ENCODE measurements at regions not wholly inside any gene's neighbourhood (a gene's known extent, or its start where the extent isn't known, plus 50 kb on each side); places are given as distances from the start of the nearest gene placed in this dataset.
"Not testable (repeated sequence)": the region's sequence is repeated elsewhere in the genome, so short reads cannot be mapped to it uniquely, and the experiment has no call there.

DNA sequence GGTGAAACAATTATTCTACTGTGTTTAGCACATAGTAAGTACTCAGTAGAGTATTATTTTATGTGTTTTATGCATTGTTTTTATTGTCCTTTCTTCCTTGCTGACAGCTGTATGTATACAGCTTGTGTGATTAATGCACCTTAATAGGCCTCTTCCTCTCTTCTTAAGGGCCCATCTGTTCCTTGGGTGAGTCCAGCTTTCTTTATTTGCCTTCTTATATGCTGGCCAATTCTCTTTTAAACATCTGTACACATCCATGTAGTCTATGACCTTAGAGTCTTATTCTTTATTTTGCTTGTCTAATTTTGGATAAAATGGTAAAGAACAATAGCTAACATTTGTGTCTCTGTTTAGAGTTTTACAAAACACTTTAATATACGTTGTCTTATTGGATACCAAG, 333.7 kb upstream of the MEIS1 start:
- no peak overlapping the region for H3K4me3 Mint-ChIP-seq
- no peak for TF ChIP-seq CTCF (IDR thresholded peaks at IDR 0.05; ENCODE audit: unreplicated experiment in 3 of 3)
- H3K27me3 Mint-ChIP-seq (ENCODE audit: low read depth): no peaks in the 10 kb centered on the region
- no peaks in the 10 kb centered on the region for H3K9me3 Mint-ChIP-seq
- no peaks in the 10 kb centered on the region for H3K36me3 Mint-ChIP-seq (ENCODE audit: low read depth)
- peaks cover 24% of the 10 kb centered on the region for H3K4me1 Mint-ChIP-seq
- peak overlapping the region in 1 of 3 experiments; percentile 9 for H3K27ac Mint-ChIP-seq

DNA sequence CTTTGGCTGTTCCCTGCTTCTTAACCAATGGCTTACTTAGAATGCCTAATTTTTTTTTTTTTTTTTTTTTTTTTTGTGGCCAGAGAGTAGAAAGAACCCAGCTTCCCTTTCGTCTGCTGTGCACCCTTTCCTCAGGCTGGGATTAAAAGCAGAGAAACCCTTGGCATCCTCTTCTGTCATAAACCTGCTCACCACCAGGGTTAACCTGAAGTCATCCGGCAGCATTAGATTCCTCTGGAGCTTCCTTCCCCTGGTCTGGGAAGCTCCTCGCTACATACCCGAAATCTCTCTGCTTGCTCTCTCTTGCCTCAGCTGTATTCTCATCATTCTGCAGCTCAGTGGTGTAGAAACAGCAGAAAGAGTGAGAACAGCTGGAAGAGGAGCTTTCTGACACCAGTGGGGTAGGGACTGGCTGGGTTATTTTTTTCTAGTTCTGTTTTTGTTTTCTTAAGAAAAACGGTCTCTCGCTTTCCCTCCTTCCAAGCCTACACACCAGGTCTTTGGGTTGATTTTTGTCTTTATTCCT, 339.0 kb upstream of the MEIS1 start:
- Mint-ChIP-seq H3K36me3 (ENCODE audit: low read depth) (no peaks in the 10 kb centered on the region), H3K4me1 (peaks cover 5% of the 10 kb centered on the region), H3K27ac (peak overlapping the region in 1 of 3 experiments; percentile 7), H3K4me3 (no peak overlapping the region), H3K9me3 (peaks cover 5% of the 10 kb centered on the region), H3K27me3 (ENCODE audit: low read depth) (no peaks in the 10 kb centered on the region)
- peak in 2 of 3 experiments; percentile 20 to 32 for TF ChIP-seq CTCF (IDR thresholded peaks at IDR 0.05; ENCODE audit: unreplicated experiment in 3 of 3)

- H3K4me1 Mint-ChIP-seq; H3K36me3 Mint-ChIP-seq (ENCODE audit: low read depth); H3K27me3 Mint-ChIP-seq (ENCODE audit: low read depth); H3K27ac Mint-ChIP-seq; H3K4me3 Mint-ChIP-seq: not testable (repeated sequence)
- H3K9me3 Mint-ChIP-seq: peaks cover 13% of the 10 kb centered on the region
Measured at GRCh38 chr2:66094689-66095088, 340.2 kb upstream of the MEIS1 start.

GRCh38 chr2:66093371-66093770, 341.6 kb upstream of the MEIS1 start:
- no peak for TF ChIP-seq CTCF (IDR thresholded peaks at IDR 0.05; ENCODE audit: unreplicated experiment in 3 of 3)
- Mint-ChIP-seq H3K36me3 (ENCODE audit: low read depth) (no peaks in the 10 kb centered on the region), H3K27ac (no peak overlapping the region), H3K4me3 (no peak overlapping the region), H3K9me3 (peaks cover 24% of the 10 kb centered on the region), H3K4me1 (peaks cover 5% of the 10 kb centered on the region), H3K27me3 (ENCODE audit: low read depth) (no peaks in the 10 kb centered on the region)

GRCh38 chr2:66084948-66085590, 349.9 kb upstream of the MEIS1 start:
- Mint-ChIP-seq H3K27me3 (ENCODE audit: low read depth) (peaks cover 8% of the 10 kb centered on the region), H3K27ac (no peak overlapping the region), H3K4me3 (no peak overlapping the region), H3K9me3 (peaks cover 37% of the 10 kb centered on the region), H3K4me1 (peaks cover 2% of the 10 kb centered on the region), H3K36me3 (ENCODE audit: low read depth) (no peaks in the 10 kb centered on the region)
- TF ChIP-seq CTCF (IDR thresholded peaks at IDR 0.05; ENCODE audit: unreplicated experiment in 3 of 3): no peak

- TF ChIP-seq CTCF (IDR thresholded peaks at IDR 0.05; ENCODE audit: unreplicated experiment in 3 of 3): no peak
- no peaks in the 10 kb centered on the region for H3K36me3 Mint-ChIP-seq (ENCODE audit: low read depth)
- H3K4me3 Mint-ChIP-seq: no peak overlapping the region
- H3K27me3 Mint-ChIP-seq (ENCODE audit: low read depth): peaks cover 18% of the 10 kb centered on the region
- no peak overlapping the region for H3K27ac Mint-ChIP-seq
- peaks cover 14% of the 10 kb centered on the region for H3K9me3 Mint-ChIP-seq
- H3K4me1 Mint-ChIP-seq: peaks cover 5% of the 10 kb centered on the region
Measured at GRCh38 chr2:66082581-66082980, 352.3 kb upstream of the MEIS1 start.

All from nephron (organoid).